Gastroesophageal sphincter (tissue), 4 donors: ENCODE measurements at regions not wholly inside any gene's neighbourhood (a gene's known extent, or its start where the extent isn't known, plus 50 kb on each side); places are given as distances from the start of the nearest gene placed in this dataset.

Experiments
- ATAC-seq: fragments of 150-250 bp; one replicate; pipeline ENCODE4 v1.9.1; 2016; ENCODE audit warnings: mild to moderate bottlenecking, moderate library complexity
- H3K27ac ChIP-seq, 4 donors: fragments of 200-600 bp; sonication (generic) in 3 of 4; 1 replicate in 3 of 4; 2 replicates in 1 of 4; pipeline ENCODE4 v1.5.1; 2016 to 2019
- H3K27me3 ChIP-seq: fragments of 200-600 bp; sonication (generic); one replicate; pipeline ENCODE4 v1.5.1; 2019
- H3K36me3 ChIP-seq, 2 donors: fragments of 200-600 bp; sonication (generic); one replicate each; pipeline ENCODE4 v1.5.1; 2019; ENCODE audit warnings: control low read depth in 1 of 2
- H3K4me1 ChIP-seq, 3 donors: fragments of 200-600 bp; sonication (generic); 1 replicate in 2 of 3; 2 replicates in 1 of 3; pipeline ENCODE4 v1.5.1; 2016 to 2019; ENCODE audit warnings: control low read depth in 2 of 3
- H3K4me3 ChIP-seq, 2 donors: fragments of 200-600 bp; sonication (generic); one replicate each; pipeline ENCODE4 v1.5.1; 2019; ENCODE audit warnings: mild to moderate bottlenecking in 1 of 2, moderate library complexity in 1 of 2
- H3K9me3 ChIP-seq, 3 donors: fragments of 200-600 bp; sonication (generic); one replicate each; pipeline ENCODE4 v1.5.1; 2017 to 2019; ENCODE audit warnings: control low read depth in 2 of 3
- CTCF ChIP-seq, 4 experiments: fragments of 200-600 bp in 2 of 4; fragments of 450-650 bp in 2 of 4; sonication (generic) in 1 of 4; IDR thresholded peaks; one replicate each; pipeline ENCODE4 v1.5.1; 2017 to 2019; ENCODE audit warnings: antibody characterized with exemption in 4 of 4, mild to moderate bottlenecking in 2 of 4, moderate library complexity in 2 of 4
- EP300 ChIP-seq: sonication (generic); formaldehyde crosslinking; IDR thresholded peaks from one replicate; pipeline ENCODE4 v1.6.1; 2017; ENCODE audit warnings: antibody characterized with exemption, mild to moderate bottlenecking
- POLR2A ChIP-seq, 2 donors: fragments of 450-650 bp; IDR thresholded peaks; one replicate each; pipeline ENCODE4 v1.6.1; 2017; ENCODE audit warnings: antibody characterized with exemption in 2 of 2, mild to moderate bottlenecking in 2 of 2, moderate library complexity in 1 of 2
- POLR2AphosphoS5 ChIP-seq: sonication (generic); formaldehyde crosslinking; IDR thresholded peaks from one replicate; pipeline ENCODE4 v1.6.1; 2017; ENCODE audit warnings: antibody characterized with exemption
- WGBS, 2 donors: methylation state at CpG; one replicate each; pipeline ENCODE4 v1.1.5; 2018; ENCODE audit warnings: low coverage in 1 of 2; 5-methylcytosine and 5-hydroxymethylcytosine counted together

- Histone ChIP-seq H3K4me1 (peaks cover 4 to 95% (median 59%) of the 10 kb centered on the region in 3 donors), H3K27ac (peak overlapping the region; percentile 95 to 100 (median 98)), H3K4me3 (peak overlapping the region in 1 of 2 donors; percentile 74), H3K27me3 (no peaks in the 10 kb centered on the region), H3K36me3 (no peaks in the 10 kb centered on the region), H3K9me3 (no peaks in the 10 kb centered on the region)
- TF ChIP-seq CTCF (IDR thresholded peaks at IDR 0.05) (no peak), POLR2AphosphoS5 (no peak), POLR2A (IDR thresholded peaks at IDR 0.05) (no peak), EP300 (no peak)
- 32 to 64% methylated on average over 4 of the region's 11 CpGs for WGBS, 2 donors
- no peak for ATAC-seq
Measured at GRCh38 chr9:129484352-129485000, 136.4 kb downstream of the C9orf50 start.

- Histone ChIP-seq H3K36me3 (no peaks in the 10 kb centered on the region), H3K4me3 (peak overlapping the region; percentile 36 to 74), H3K27me3 (no peaks in the 10 kb centered on the region), H3K4me1 (peaks cover 4 to 94% (median 63%) of the 10 kb centered on the region in 3 donors), H3K27ac (peak overlapping the region; percentile 95 to 100 (median 98)), H3K9me3 (no peaks in the 10 kb centered on the region)
- ATAC-seq, result peak; percentile 55
- no CpG with 5 or more reads among the region's 34 CpGs for WGBS, 2 donors
- TF ChIP-seq POLR2A (IDR thresholded peaks at IDR 0.05), result peak; percentile 53 to 65
- peak in 1 of 4 experiments; percentile 18 for TF ChIP-seq CTCF (IDR thresholded peaks at IDR 0.05)
- TF ChIP-seq POLR2AphosphoS5, result peak; percentile 96
- no peak for TF ChIP-seq EP300
Measured at GRCh38 chr9:129483415-129484351, 137.2 kb downstream of the C9orf50 start.

- no peaks in the 10 kb centered on the region for H3K36me3 ChIP-seq
- no peaks in the 10 kb centered on the region for H3K9me3 ChIP-seq
- H3K27me3 ChIP-seq, result no peaks in the 10 kb centered on the region
- peaks cover 4 to 88% (median 58%) of the 10 kb centered on the region in 3 donors for H3K4me1 ChIP-seq
- peak overlapping the region; percentile 95 to 100 (median 98) for H3K27ac ChIP-seq
- H3K4me3 ChIP-seq, result peak overlapping the region; percentile 36 to 74
- peak; percentile 79 for ATAC-seq
- WGBS, 2 donors, result 0% methylated on average over 1 to 7 of the region's 93 CpGs
- TF ChIP-seq POLR2A (IDR thresholded peaks at IDR 0.05) (peak; percentile 64 to 80), POLR2AphosphoS5 (peak; percentile 44), EP300 (no peak)
Measured at GRCh38 chr9:129482521-129483414, 138.1 kb downstream of the C9orf50 start.

GRCh38 chr9:129481810-129482511 is 138.9 kb downstream of the C9orf50 start:
- TF ChIP-seq CTCF (IDR thresholded peaks at IDR 0.05) (peak in 2 of 4 experiments; percentile 34 to 59), POLR2AphosphoS5 (peak; percentile 35), EP300 (no peak)
- no peaks in the 10 kb centered on the region for H3K9me3 ChIP-seq
- no peaks in the 10 kb centered on the region for H3K36me3 ChIP-seq
- peaks cover 4 to 80% (median 50%) of the 10 kb centered on the region in 3 donors for H3K4me1 ChIP-seq
- WGBS, 2 donors, result 0 to 20% methylated on average over 1 to 15 of the region's 55 CpGs
- peak overlapping the region; percentile 36 to 74 for H3K4me3 ChIP-seq
- no peaks in the 10 kb centered on the region for H3K27me3 ChIP-seq
- no peak for ATAC-seq
- H3K27ac ChIP-seq, result peak overlapping the region; percentile 95 to 100 (median 98)
